GM06990 (cell line): ENCODE measurements at regions not wholly inside any gene's neighbourhood (a gene's known extent, or its start where the extent isn't known, plus 50 kb on each side); places are given as distances from the start of the nearest gene placed in this dataset.

Experiments
- DNase-seq: peaks from one replicate; pipeline ENCODE4 v3.0.0-alpha.2; 2011; ENCODE audit not compliant: insufficient read length; ENCODE audit errors: extremely low read depth
- H3K27me3 ChIP-seq: replicated peaks from 2 replicates; pipeline ENCODE4 v1.6.0; 2011; ENCODE audit warnings: low read length; ENCODE audit not compliant: control insufficient read depth, insufficient read depth
- H3K36me3 ChIP-seq: 2 replicates; pipeline ENCODE4 v1.5.1; 2011; ENCODE audit warnings: low read length; ENCODE audit not compliant: control insufficient read depth, insufficient read depth
- H3K4me3 ChIP-seq: replicated peaks from 2 replicates; pipeline ENCODE4 v1.5.1; 2011; ENCODE audit warnings: low read depth, mild to moderate bottlenecking, control low read depth, low read length
- TF ChIP-seq, protein P1 (sequence below): IDR thresholded peaks from 2 replicates; pipeline ENCODE4 v1.5.1; 2011; ENCODE audit warnings: low read length, control low read depth, mild to moderate bottlenecking, inconsistent platforms; ENCODE audit not compliant: insufficient read depth, poor library complexity, severe bottlenecking

DNA sequence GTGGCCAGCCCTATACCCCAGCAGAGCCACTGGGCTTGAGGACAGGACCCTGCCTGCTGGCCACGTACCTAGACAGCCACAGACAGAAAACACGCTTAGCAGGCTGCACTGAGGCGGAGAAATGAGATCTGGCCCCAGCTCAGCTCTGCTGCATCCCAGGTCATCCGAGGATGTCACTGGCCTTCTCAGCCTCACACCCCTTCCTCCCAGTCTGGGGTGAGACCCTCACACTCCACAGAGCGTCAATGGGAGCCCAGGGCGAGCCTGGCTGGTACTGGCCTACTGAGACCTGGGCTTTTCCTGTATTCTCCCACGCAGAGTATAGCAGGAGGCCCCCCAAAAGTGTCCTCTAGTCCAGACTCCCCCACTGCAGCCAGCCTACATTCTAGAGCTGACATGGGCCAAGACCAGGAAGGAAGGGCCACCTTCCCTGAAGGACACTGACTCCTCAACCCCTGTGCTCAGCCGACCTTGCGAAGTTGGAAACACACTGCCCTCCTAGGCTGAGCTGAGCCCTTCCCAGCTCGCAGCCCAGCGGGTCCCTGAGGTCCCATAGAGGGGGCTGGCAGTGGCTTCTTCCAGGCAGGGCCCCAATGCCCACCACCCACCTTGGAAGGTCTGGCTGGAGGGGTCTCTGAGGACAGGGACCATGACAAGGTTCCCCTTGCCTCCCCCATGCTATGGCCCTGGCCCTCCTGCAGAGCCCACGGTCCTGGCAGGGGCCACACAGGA lies 65.9 kb upstream of the LINC01488 start:
- TF ChIP-seq, protein P1, sequence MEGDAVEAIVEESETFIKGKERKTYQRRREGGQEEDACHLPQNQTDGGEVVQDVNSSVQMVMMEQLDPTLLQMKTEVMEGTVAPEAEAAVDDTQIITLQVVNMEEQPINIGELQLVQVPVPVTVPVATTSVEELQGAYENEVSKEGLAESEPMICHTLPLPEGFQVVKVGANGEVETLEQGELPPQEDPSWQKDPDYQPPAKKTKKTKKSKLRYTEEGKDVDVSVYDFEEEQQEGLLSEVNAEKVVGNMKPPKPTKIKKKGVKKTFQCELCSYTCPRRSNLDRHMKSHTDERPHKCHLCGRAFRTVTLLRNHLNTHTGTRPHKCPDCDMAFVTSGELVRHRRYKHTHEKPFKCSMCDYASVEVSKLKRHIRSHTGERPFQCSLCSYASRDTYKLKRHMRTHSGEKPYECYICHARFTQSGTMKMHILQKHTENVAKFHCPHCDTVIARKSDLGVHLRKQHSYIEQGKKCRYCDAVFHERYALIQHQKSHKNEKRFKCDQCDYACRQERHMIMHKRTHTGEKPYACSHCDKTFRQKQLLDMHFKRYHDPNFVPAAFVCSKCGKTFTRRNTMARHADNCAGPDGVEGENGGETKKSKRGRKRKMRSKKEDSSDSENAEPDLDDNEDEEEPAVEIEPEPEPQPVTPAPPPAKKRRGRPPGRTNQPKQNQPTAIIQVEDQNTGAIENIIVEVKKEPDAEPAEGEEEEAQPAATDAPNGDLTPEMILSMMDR, result no peak
- DNase-seq, result no peak
- H3K4me3 ChIP-seq, result no peak overlapping the region

DNA sequence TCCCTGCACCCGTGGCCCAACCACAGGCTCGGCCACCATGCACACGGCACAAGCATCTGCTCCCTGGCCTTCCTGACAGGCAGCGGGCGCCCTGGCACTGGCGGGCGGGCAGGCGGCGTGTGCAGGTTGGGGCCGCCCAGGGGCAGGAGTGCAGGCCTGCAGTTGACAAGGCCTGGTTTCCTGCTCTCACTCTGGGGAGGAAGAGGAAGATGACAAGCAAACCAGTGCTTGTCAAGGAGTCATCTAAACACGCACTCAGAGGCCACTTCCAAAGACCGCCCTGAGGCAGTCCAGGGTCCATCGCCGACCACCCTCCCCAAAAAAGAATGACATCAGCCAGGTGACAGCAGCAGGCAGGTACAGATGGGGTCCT lies 65.3 kb upstream of the LINC01488 start:
- DNase-seq, result no peak
- no peak overlapping the region for H3K4me3 ChIP-seq
- no peaks in the 10 kb centered on the region for H3K36me3 ChIP-seq
- no peaks in the 10 kb centered on the region for H3K27me3 ChIP-seq
- TF ChIP-seq, protein P1, result no peak

More for the DNA sequence above, 65.9 kb upstream of the LINC01488 start:
- Histone ChIP-seq H3K36me3 (no peaks in the 10 kb centered on the region), H3K27me3 (no peaks in the 10 kb centered on the region)

DNA sequence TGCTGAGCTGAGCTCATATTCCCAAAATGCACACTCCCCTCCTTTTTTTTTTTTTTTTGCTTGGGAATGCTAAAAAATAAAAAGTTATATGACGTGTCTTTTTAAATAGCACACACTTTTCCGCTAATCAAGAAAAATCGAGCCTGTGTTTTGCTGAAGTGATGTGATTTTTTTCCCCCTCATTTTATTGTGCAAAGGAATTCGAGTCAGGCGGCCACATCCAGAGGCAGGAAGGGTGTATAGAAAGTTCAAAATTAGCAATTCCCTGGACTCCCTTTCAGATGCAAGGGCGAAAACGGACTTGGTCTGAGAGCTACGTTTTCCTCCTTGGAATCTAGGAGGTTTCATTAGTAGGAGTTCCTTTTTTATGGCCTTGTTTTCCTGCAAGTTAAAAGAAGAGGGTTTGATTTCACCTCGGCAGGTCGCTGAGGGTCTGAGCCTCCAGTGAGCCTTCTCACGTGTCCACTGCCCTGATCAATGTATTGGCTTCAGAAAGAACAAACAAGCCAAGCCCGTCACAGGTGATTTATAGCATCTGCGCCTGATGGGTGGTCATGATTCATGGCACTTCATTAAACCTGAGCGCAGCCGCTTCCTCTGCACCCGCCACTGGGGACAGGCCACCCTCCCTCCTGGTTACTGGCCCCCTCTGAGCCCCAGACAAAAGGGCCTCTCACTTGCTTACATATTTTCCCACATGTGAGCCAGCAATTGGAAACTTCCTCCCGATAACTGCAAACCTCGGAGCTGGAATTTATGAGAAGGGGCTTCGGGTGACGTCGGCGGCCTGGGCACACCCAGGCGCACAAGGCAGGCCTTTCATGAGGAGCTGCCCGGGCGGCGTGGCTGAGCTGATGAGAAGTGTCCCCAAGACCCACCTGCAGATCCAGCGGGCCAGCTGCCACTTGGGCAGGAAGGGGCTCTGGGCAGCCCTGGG lies 64.4 kb upstream of the LINC01488 start:
- TF ChIP-seq, protein P1, result no peak
- Histone ChIP-seq H3K4me3 (no peak overlapping the region), H3K36me3 (no peaks in the 10 kb centered on the region), H3K27me3 (no peaks in the 10 kb centered on the region)
- DNase-seq, result no peak

DNA sequence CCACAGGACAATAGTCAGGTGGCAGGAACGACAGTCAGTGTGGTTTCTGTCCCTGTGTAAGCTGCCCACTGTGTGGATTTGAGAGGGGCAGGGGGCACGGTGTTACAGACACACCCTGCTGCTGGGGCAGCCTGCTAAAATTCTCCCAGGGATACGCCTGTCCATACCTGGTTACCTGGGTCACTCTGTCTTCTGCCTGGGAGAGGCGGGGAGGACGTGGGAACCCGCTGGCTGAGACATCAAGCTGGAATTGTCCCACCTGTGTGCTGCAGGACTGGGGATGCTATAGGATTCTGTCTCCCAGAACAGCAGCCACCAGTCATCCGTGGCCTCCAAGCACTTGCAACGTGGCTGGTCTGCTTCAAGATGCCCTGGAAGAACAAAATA lies 63.8 kb upstream of the LINC01488 start:
- TF ChIP-seq, protein P1, result no peak
- DNase-seq, result no peak
- no peaks in the 10 kb centered on the region for H3K27me3 ChIP-seq

DNA sequence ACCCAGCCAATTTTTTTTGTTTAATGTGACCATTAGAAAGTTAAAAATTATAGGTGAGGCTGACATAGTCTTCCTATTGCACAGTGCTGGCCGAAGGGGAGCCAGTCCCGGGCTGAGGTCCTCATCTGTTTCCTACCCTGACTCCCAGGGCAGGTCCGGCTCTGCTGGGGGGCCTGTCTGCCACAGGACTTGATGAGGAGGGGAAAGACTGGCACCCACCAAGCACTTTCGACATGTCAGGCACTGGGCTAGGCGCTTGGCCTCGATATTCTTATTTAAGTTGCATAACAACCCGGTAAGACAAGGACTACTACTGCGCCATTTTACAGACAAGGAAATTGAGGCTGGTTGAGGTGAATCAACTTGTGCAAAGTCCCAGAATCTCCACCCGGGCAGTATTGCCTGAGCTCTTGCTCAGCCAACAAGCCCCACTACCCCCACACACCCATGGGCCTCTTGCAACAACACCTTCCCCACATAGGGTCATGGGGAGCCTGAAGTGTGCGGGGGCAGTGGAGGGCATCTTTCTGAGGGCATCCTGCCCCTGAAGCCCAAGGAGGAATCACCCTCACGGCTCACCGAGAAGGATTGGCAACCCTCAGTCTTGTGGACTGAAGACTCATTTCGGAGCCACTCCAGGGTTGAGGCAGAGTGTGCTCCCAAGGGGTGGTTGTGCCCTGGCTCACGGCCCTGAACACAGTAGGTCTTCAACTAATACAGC lies 62.7 kb upstream of the LINC01488 start:
- DNase-seq, result no peak
- no peak overlapping the region for H3K4me3 ChIP-seq
- H3K36me3 ChIP-seq, result no peaks in the 10 kb centered on the region
- TF ChIP-seq, protein P1, result no peak
- no peaks in the 10 kb centered on the region for H3K27me3 ChIP-seq

More for the DNA sequence above, 63.8 kb upstream of the LINC01488 start:
- H3K36me3 ChIP-seq, result no peaks in the 10 kb centered on the region
- no peak overlapping the region for H3K4me3 ChIP-seq
